Endothelial cell of umbilical vein (primary cell): ENCODE measurements at regions not wholly inside any gene's neighbourhood (a gene's known extent, or its start where the extent isn't known, plus 50 kb on each side); places are given as distances from the start of the nearest gene placed in this dataset.

Experiments used
- BruUV-seq: library from RNA; stranded (reverse); fragments of 400-500 nt; replicated peaks from 2 replicates; lab custom pipeline; 2021; lab: Mats Ljungman, UMichigan
- CTCF ChIA-PET: fragments of 300-600, 350-600 bp; sonication (Branson Sonifier 250); formaldehyde crosslinking; loops from one replicate; lab custom pipeline; 2021; ENCODE audit warnings: antibody characterized with exemption, inconsistent platforms; lab: Charles Lee
- POLR2A ChIA-PET: fragments of 300-600, 350-600 bp; sonication (Branson Sonifier 250); formaldehyde crosslinking; loops from one replicate; lab custom pipeline; 2021; ENCODE audit warnings: antibody characterized with exemption, inconsistent platforms; lab: Charles Lee
- DNase-seq: peaks from one replicate; pipeline ENCODE4 v3.0.0-alpha.2; 2011; ENCODE audit warnings: low read depth, low spot score
- FAIRE-seq: peaks from 2 replicates; lab custom pipeline; 2011; peaks lifted over from hg19 to GRCh38; lab: Jason Lieb, UNC
- H2AFZ ChIP-seq: 2 replicates; pipeline ENCODE4 v1.6.0; 2012; ENCODE audit warnings: low read depth, low read length, control low read depth, inconsistent platforms
- H3K27ac ChIP-seq: 2 replicates; pipeline ENCODE4 v1.5.1; 2011; ENCODE audit warnings: low read depth, mild to moderate bottlenecking, control low read depth, low read length, moderate library complexity; ENCODE audit not compliant: insufficient read depth
- H3K27me3 ChIP-seq, 2 experiments: 2 replicates each; pipeline versions ENCODE4 v1.6.0 to v1.6.1; 2011; ENCODE audit warnings: low read length in 2 of 2, mixed read lengths in 1 of 2; ENCODE audit not compliant: control insufficient read depth in 2 of 2, insufficient read depth in 2 of 2
- H3K36me3 ChIP-seq, 2 experiments: 2 replicates in 1 of 2; 3 replicates in 1 of 2; pipeline ENCODE4 v1.5.1; 2011; ENCODE audit warnings: low read length in 2 of 2, mild to moderate bottlenecking in 1 of 2, moderate library complexity in 1 of 2; ENCODE audit not compliant: control insufficient read depth in 2 of 2, insufficient read depth in 2 of 2; ENCODE audit errors: extremely low read depth in 1 of 2
- H3K4me1 ChIP-seq: 3 replicates; pipeline ENCODE4 v1.5.1; 2011; ENCODE audit warnings: mild to moderate bottlenecking, low read length; ENCODE audit not compliant: control insufficient read depth, insufficient read depth; ENCODE audit errors: extremely low read depth
- H3K4me2 ChIP-seq: 2 replicates; pipeline ENCODE4 v1.6.1; 2011; ENCODE audit warnings: low read length, control low read depth, mixed read lengths; ENCODE audit not compliant: insufficient read depth
- H3K4me3 ChIP-seq, 3 experiments: fragments of 200-600 bp in 1 of 3; sonication (generic), shearing (Covaris generic) in 1 of 3; replicated peaks in 1 of 3; 2 replicates each; pipeline ENCODE4 v1.5.1; 2011 to 2016; ENCODE audit warnings: control low read depth in 3 of 3, low read length in 3 of 3, mild to moderate bottlenecking in 2 of 3, inconsistent platforms in 1 of 3, low read depth in 1 of 3, moderate library complexity in 1 of 3; ENCODE audit not compliant: insufficient read depth in 1 of 3
- H3K79me2 ChIP-seq: 2 replicates; pipeline ENCODE4 v1.6.0; 2012; ENCODE audit warnings: low read length, inconsistent platforms; ENCODE audit not compliant: control insufficient read depth, insufficient read depth
- H3K9ac ChIP-seq: replicated peaks from 2 replicates; pipeline ENCODE3; 2011; ENCODE audit warnings: low read length, control low read depth; ENCODE audit not compliant: insufficient read depth; ENCODE audit errors: extremely low read depth
- H3K9me1 ChIP-seq: replicated peaks from 3 replicates; pipeline ENCODE4 v1.6.0; 2011; ENCODE audit warnings: mild to moderate bottlenecking, low read length; ENCODE audit not compliant: control insufficient read depth, insufficient read depth; ENCODE audit errors: extremely low read depth
- H3K9me3 ChIP-seq: replicated peaks from 2 replicates; pipeline ENCODE4 v1.5.1; 2012; ENCODE audit warnings: low read length, inconsistent platforms; ENCODE audit not compliant: control insufficient read depth, insufficient read depth
- H4K20me1 ChIP-seq: replicated peaks from 2 replicates; pipeline ENCODE3; 2011; ENCODE audit warnings: mild to moderate bottlenecking, low read length; ENCODE audit not compliant: control insufficient read depth, insufficient read depth; ENCODE audit errors: extremely low read depth
- CTCF ChIP-seq, 2 donors: IDR thresholded peaks; 1 replicate in 1 of 2; 2 replicates in 1 of 2; pipeline ENCODE4 v1.5.1; 2011; ENCODE audit warnings: low read length in 2 of 2, mild to moderate bottlenecking in 2 of 2, moderate library complexity in 2 of 2, control low read depth in 1 of 2, inconsistent platforms in 1 of 2, low read depth in 1 of 2; ENCODE audit not compliant: insufficient read depth in 1 of 2; ENCODE audit errors: extremely low read depth in 1 of 2
- EZH2 ChIP-seq: IDR thresholded peaks from 2 replicates; pipeline ENCODE4 v1.6.1; 2012; ENCODE audit warnings: borderline replicate concordance, low read depth, mild to moderate bottlenecking, moderate library complexity, low read length, inconsistent platforms; ENCODE audit not compliant: severe bottlenecking
- FOS ChIP-seq: IDR thresholded peaks from 2 replicates; pipeline ENCODE4 v1.6.1; 2011; ENCODE audit warnings: mild to moderate bottlenecking, low read length, moderate library complexity, borderline replicate concordance; ENCODE audit not compliant: insufficient read depth
- GATA2 ChIP-seq: IDR thresholded peaks from 2 replicates; pipeline ENCODE4 v1.7.0; 2011; ENCODE audit warnings: low read depth, mild to moderate bottlenecking, moderate library complexity, mixed read lengths, low read length; ENCODE audit not compliant: insufficient read length, insufficient read depth
- JUN ChIP-seq: IDR thresholded peaks from 2 replicates; pipeline ENCODE4 v1.6.1; 2011; ENCODE audit warnings: borderline replicate concordance, low read depth; ENCODE audit not compliant: insufficient read length, insufficient read depth
- MAX ChIP-seq: IDR thresholded peaks from 2 replicates; pipeline ENCODE4 v1.6.1; 2011; ENCODE audit not compliant: insufficient read depth, insufficient read length
- MYC ChIP-seq: IDR thresholded peaks from one replicate; pipeline ENCODE4 v1.6.1; 2011; ENCODE audit warnings: mild to moderate bottlenecking, low read depth, low read length
- POLR2A ChIP-seq: IDR thresholded peaks from 2 replicates; pipeline ENCODE4 v1.6.1; 2012; ENCODE audit warnings: low read depth, mild to moderate bottlenecking, control low read depth, low read length
- POLR2AphosphoS5 ChIP-seq: IDR thresholded peaks from 2 replicates; pipeline ENCODE4 v1.6.1; 2012; ENCODE audit warnings: low read depth, mild to moderate bottlenecking, control low read depth, low read length, moderate library complexity; ENCODE audit not compliant: insufficient read depth
- dilution Hi-C: fragments of 300-500 bp; cut with MboI; formaldehyde crosslinking; loops from one replicate; pipeline ENCODE4 v1.15.0; 2019; ENCODE audit warnings: low sequenced_read_pairs; ENCODE audit not compliant: extremely low pct_ligation_motif_present
- intact Hi-C: fragments of 100-400 bp; cut with micrococcal nuclease; formaldehyde crosslinking; loops from one replicate; pipeline ENCODE4 v1.10.0; 2022

- H3K4me2 ChIP-seq: no peak overlapping the region
- intact Hi-C loops: no loop called here
- DNase-seq (no peak), FAIRE-seq (no peak)
- no peaks in the 10 kb centered on the region for H3K27me3 ChIP-seq
- POLR2A ChIA-PET: no interaction called here
- no peaks in the 10 kb centered on the region for H4K20me1 ChIP-seq
- no peaks in the 10 kb centered on the region for H3K36me3 ChIP-seq
- H3K9ac ChIP-seq: no peak overlapping the region
- H3K79me2 ChIP-seq: no peaks in the 10 kb centered on the region
- no peak for TF ChIP-seq MYC
- no peak for TF ChIP-seq POLR2AphosphoS5
- TF ChIP-seq JUN: no peak
- TF ChIP-seq GATA2: no peak
- peaks cover 11% of the 10 kb centered on the region for H3K9me3 ChIP-seq
- H3K4me3 ChIP-seq: no peak overlapping the region
- dilution Hi-C loops: no loop called here
- no peak overlapping the region for H3K27ac ChIP-seq
- H3K4me1 ChIP-seq: no peaks in the 10 kb centered on the region
- BruUV-seq: no TSS peak
- H3K9me1 ChIP-seq: no peaks in the 10 kb centered on the region
- H2AFZ ChIP-seq: no peak overlapping the region
- CTCF ChIA-PET: no interaction called here
These were observed 455.6 kb downstream of the BRD1 start for GRCh38 chr22:49372111-49372529.

GRCh38 chr22:49371325-49372110, 456.2 kb downstream of the BRD1 start:
- ChIA-PET CTCF (no interaction called here), POLR2A (no interaction called here)
- Histone ChIP-seq H3K27ac (no peak overlapping the region), H3K4me3 (no peak overlapping the region), H3K9me1 (no peaks in the 10 kb centered on the region), H3K36me3 (no peaks in the 10 kb centered on the region), H3K79me2 (no peaks in the 10 kb centered on the region), H4K20me1 (no peaks in the 10 kb centered on the region), H3K9me3 (peaks cover 11% of the 10 kb centered on the region), H3K4me2 (no peak overlapping the region), H3K4me1 (no peaks in the 10 kb centered on the region), H2AFZ (no peak overlapping the region), H3K9ac (no peak overlapping the region), H3K27me3 (no peaks in the 10 kb centered on the region)
- intact Hi-C loops (no loop called here), dilution Hi-C loops (no loop called here)
- no TSS peak for BruUV-seq
- FAIRE-seq: no peak
- TF ChIP-seq POLR2AphosphoS5 (no peak), MYC (no peak), FOS (no peak), POLR2A (no peak), JUN (no peak), GATA2 (no peak), EZH2 (no peak), MAX (no peak), CTCF (IDR thresholded peaks at IDR 0.05; ENCODE audit: extremely low read depth in 1 of 2, insufficient read depth in 1 of 2, low read depth in 1 of 2, low read length in 2 of 2) (no peak)
- DNase-seq: no peak
